Retinal pigment epithelial cell (primary cell): ENCODE measurements at regions not wholly inside any gene's neighbourhood (a gene's known extent, or its start where the extent isn't known, plus 50 kb on each side); places are given as distances from the start of the nearest gene placed in this dataset.

ENCODE experiments used
- DNase-seq: peaks from one replicate; pipeline ENCODE4 v3.0.0-alpha.2; 2010; ENCODE audit warnings: low read depth
- H3K4me3 ChIP-seq: 2 replicates; pipeline ENCODE4 v1.5.1; 2011; ENCODE audit warnings: mild to moderate bottlenecking, low read length, control low read depth, moderate library complexity
- CTCF ChIP-seq: conservative IDR thresholded peaks from 2 replicates; pipeline ENCODE4 v1.5.1; 2011; ENCODE audit warnings: low read depth, low read length, control low read depth, inconsistent platforms

DNA sequence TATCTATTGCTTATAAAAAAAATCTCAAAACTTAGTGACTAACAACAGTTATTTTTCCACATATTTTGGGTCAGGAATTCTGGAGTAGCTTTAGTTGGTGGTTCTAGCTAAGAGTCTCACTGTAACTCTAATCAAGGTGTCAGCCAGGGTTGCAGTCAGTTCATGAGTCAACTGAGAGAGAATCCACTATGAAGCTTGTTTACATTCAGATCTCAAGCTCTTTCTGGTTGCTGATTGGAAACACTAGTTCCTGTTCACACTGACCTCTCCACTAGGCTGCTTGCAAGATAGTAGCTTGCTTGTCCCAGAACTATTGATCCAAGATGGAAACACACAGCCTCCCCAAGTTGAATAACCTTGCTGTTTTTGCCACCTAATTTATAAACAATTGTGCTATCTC, 1192.1 kb upstream of the B3GALT2 start:
- no peak for DNase-seq
- H3K4me3 ChIP-seq = no peak overlapping the region
- no peak for TF ChIP-seq CTCF

- DNase-seq = no peak
- no peak for TF ChIP-seq CTCF
- H3K4me3 ChIP-seq = no peak overlapping the region
These were observed 1188.2 kb upstream of the B3GALT2 start for GRCh38 chr1:194374649-194375048.

DNA sequence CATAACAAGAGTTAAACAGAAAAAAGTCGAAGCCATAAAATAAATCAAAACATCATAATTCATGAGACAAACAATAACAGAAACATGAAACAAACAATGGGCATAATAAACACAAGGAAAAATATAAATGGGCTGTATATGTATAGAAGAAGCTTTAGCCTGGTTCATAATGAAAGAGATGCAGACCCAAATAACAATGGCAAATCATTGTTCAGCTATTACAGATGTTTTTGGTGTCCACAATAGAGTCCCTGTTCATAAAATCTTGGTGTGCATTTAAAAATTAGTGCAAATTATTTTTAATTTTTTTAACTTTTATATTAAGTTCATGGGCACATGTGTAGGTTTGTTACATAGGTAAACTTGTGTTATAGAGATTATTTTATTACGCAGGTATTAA, 1185.9 kb upstream of the B3GALT2 start:
- no peak for TF ChIP-seq CTCF
- no peak for DNase-seq
- H3K4me3 ChIP-seq = no peak overlapping the region

DNA sequence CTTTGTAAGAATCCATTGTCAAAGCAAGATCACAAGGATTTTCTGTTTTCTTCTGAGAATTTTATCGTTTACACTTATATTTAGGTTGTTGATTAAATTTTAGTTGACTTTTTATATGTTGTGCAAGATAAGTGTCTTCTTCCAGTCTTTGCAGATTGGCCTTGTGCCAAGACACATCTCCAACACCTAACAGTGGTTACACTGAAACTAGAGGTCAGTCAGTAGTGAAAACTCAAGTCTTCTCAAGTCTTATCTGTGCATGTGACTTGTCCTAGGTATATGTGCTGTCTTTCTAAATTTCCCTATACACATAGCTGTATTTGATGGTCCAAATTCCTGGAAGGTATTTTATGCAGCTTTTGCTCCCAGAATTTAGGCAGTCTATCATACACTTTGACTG, 1183.2 kb upstream of the B3GALT2 start:
- TF ChIP-seq CTCF = no peak
- DNase-seq = no peak

GRCh38 chr1:194369060-194369459, 1182.6 kb upstream of the B3GALT2 start:
- no peak for TF ChIP-seq CTCF
- H3K4me3 ChIP-seq = no peak overlapping the region
- no peak for DNase-seq

More for the DNA sequence above, 1183.2 kb upstream of the B3GALT2 start:
- H3K4me3 ChIP-seq = no peak overlapping the region

GRCh38 chr1:194367121-194367520, 1180.7 kb upstream of the B3GALT2 start:
- no peak for DNase-seq
- TF ChIP-seq CTCF = no peak
- H3K4me3 ChIP-seq = no peak overlapping the region

GRCh38 chr1:194366705-194367104, 1180.3 kb upstream of the B3GALT2 start:
- TF ChIP-seq CTCF = no peak
- H3K4me3 ChIP-seq = no peak overlapping the region
- no peak for DNase-seq
